ENCODE measurements at regions not wholly inside any gene's neighbourhood (a gene's known extent, or its start where the extent isn't known, plus 50 kb on each side); places are given as distances from the start of the nearest gene placed in this dataset.

DNA sequence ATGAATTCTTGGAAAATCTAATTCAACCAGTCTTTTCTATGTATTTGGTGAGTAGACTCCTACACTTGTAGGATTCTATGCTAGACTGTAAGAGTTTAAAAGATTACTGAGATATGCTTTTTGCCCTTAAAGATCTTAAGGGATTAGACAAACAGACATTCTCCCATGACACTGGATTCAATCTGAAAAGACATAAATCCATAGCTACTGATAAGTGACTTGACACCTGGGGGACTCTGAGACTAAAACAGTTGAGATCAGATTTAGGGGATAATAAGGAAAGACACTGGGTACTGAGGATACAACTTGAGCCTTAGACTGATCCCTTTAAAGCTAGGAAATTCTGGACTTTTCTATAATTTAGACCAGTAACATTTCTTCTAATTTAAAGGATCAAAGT, 1233.4 kb downstream of the XPNPEP1 start:
- no peak overlapping the region for H3K27ac Mint-ChIP-seq
- H2BK5ac ChIP-seq (ENCODE audit: insufficient read length, low read length): no peak overlapping the region

More for the DNA sequence above, 1233.4 kb downstream of the XPNPEP1 start:
- Histone ChIP-seq H4K91ac (ENCODE audit: insufficient read length, low read depth, low read length) (no peak overlapping the region), H3K9me3 (ENCODE audit: control insufficient read depth, low read depth, low read length) (no peaks in the 10 kb centered on the region), H2BK120ac (ENCODE audit: low read depth, low read length, poor library complexity, severe bottlenecking) (no peak overlapping the region), H4K20me1 (ENCODE audit: control insufficient read depth, insufficient read depth, insufficient read length) (no peaks in the 10 kb centered on the region), H4K5ac (ENCODE audit: insufficient read length, low read depth, low read length) (no peak overlapping the region), H2BK12ac (ENCODE audit: insufficient read length, low read depth, low read length) (no peak overlapping the region), H3K56ac (ENCODE audit: insufficient read length, low read depth, low read length) (no peak overlapping the region), H2BK20ac (ENCODE audit: low read depth, low read length, poor library complexity, severe bottlenecking) (no peak overlapping the region), H3K79me1 (ENCODE audit: insufficient read depth, low read depth, low read length, poor library complexity, severe bottlenecking) (no peaks in the 10 kb centered on the region), H2AK5ac (ENCODE audit: insufficient read length, low read length) (no peak overlapping the region), H3K27me3 (ENCODE audit: insufficient read depth, low read length) (no peaks in the 10 kb centered on the region), H3K4me2 (ENCODE audit: insufficient read depth, insufficient read length, low read length) (no peak overlapping the region), H3K27ac (ENCODE audit: insufficient read length, low read depth, low read length) (no peak overlapping the region), H3K18ac (ENCODE audit: insufficient read length, low read depth, low read length) (no peak overlapping the region), H3K79me2 (ENCODE audit: insufficient read depth, low read length) (no peaks in the 10 kb centered on the region), H2BK15ac (ENCODE audit: low read depth, low read length) (no peak overlapping the region), H4K8ac (replicated peaks; ENCODE audit: insufficient read length, low read depth, low read length) (no peak overlapping the region), H3K4ac (ENCODE audit: low read depth, low read length) (no peak overlapping the region), H3T11ph (ENCODE audit: low read length) (no peak overlapping the region), H3K4me1 (ENCODE audit: insufficient read depth, low read length) (peaks cover 5% of the 10 kb centered on the region), H2AFZ (ENCODE audit: low read length) (no peak overlapping the region), H3K23me2 (ENCODE audit: insufficient read length, low read depth, low read length, poor library complexity, severe bottlenecking) (no peaks in the 10 kb centered on the region), H3K23ac (ENCODE audit: insufficient read length, low read depth, low read length) (no peak overlapping the region), H3K14ac (ENCODE audit: insufficient read depth, low read length) (no peak overlapping the region), H3K9ac (ENCODE audit: extremely low read depth, insufficient read length, low read length) (no peak overlapping the region)
- DNase-seq: no peak
- peaks cover 7 to 8% of the 10 kb centered on the region in 2 experiments for H3K4me1 Mint-ChIP-seq
- TF ChIP-seq, protein P1, sequence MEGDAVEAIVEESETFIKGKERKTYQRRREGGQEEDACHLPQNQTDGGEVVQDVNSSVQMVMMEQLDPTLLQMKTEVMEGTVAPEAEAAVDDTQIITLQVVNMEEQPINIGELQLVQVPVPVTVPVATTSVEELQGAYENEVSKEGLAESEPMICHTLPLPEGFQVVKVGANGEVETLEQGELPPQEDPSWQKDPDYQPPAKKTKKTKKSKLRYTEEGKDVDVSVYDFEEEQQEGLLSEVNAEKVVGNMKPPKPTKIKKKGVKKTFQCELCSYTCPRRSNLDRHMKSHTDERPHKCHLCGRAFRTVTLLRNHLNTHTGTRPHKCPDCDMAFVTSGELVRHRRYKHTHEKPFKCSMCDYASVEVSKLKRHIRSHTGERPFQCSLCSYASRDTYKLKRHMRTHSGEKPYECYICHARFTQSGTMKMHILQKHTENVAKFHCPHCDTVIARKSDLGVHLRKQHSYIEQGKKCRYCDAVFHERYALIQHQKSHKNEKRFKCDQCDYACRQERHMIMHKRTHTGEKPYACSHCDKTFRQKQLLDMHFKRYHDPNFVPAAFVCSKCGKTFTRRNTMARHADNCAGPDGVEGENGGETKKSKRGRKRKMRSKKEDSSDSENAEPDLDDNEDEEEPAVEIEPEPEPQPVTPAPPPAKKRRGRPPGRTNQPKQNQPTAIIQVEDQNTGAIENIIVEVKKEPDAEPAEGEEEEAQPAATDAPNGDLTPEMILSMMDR (conservative IDR thresholded peaks at IDR 0.05): no peak
- no peak overlapping the region for H3K4me3 Mint-ChIP-seq
- no peaks in the 10 kb centered on the region; a peak in 2 of 5 replicates for H3K9me3 Mint-ChIP-seq
- H3K36me3 Mint-ChIP-seq (ENCODE audit: insufficient read depth in 1 of 3, low read depth in 3 of 3): no peaks in the 10 kb centered on the region
- H3K27me3 Mint-ChIP-seq (ENCODE audit: low read depth): no peaks in the 10 kb centered on the region

Data from H9 (cell line).